CD4-positive, alpha-beta T cell treated with Interleukin-4 for 1 hour (primary cell): ENCODE measurements at regions not wholly inside any gene's neighbourhood (a gene's known extent, or its start where the extent isn't known, plus 50 kb on each side); places are given as distances from the start of the nearest gene placed in this dataset.

ENCODE experiments used
- DNase-seq, 2 donors: peaks; one replicate each; pipeline ENCODE4 v3.0.0-alpha.2; 2020 to 2022

DNA sequence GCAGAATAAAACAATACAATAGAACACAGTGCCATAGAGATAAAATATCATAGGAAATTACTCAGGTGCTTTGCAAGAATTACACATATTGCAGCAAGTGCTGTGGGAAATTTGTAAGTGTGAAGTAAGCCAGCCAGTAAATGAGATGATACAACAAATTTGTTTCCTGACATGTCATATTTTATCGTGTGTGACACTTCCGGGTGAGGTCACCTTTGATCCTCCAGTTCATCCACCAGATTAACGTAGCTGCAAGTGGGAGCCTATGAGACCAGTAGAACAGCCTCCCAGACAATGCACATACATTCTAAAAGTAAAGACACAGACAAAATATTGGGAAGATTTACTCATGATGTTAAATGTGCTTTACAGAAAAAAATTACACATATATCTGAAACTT lies 72.2 kb downstream of the PRDM9 start:
- DNase-seq = no peak

DNA sequence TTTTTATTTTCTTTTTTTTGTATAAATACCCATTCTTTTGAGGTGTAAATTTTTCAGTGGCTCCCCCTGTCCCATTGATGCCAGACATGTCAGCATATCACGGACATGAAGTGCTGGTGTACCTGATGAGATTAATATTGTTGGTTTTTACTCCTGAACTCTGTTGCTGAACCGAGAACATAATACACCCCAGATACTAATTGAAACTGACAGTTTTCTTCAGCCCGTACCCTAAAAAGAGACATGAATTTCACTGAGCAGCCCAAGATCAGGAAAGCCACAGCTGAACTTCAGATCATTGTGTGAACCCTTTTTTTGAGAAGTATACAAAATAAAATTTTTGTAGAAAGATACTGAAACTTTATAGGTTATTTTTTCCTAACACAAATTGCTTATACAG lies 75.7 kb downstream of the PRDM9 start:
- no peak for DNase-seq

DNA sequence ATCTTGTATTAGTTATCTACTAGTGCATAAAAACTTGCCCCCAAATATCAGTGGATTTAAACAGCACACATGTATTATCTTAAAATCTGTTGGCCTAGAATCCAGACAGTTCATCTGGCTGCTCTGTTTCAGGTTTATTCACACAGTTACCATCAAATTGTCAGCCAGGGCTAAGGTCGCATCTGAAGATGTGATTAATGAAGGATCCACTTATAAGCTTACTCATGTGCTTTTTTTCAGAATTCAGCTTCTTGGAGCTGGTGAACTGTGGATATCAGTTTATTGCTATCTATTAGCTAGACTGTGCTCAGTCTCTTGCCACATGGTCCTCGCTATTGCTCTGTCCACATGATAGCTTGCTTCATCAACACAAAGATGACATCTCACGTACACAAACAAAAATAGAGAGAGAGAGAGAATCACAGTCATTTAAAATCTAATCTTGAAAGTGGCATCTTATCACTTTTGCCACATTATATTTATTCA lies 81.5 kb downstream of the PRDM9 start:
- no peak for DNase-seq

DNA sequence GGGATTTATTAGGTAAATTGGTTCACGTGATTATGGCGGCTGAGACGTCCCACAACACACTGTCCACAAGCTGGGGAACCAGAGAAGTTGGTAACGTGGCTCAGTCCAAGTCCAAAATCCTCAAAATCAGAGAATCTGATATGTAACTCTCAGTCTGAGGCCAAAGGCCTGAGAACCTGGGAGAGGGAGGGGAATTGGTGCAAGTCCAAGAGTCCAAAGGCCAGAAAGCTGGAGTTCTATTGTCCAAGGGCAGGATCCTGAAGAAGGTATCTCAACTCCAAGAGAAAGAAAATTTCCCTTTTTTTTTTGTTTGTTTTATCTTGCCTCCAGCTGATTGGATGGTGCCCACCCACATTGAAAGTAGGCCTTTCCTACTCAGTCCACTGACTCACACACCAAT lies 83.8 kb downstream of the PRDM9 start:
- DNase-seq = no peak

DNA sequence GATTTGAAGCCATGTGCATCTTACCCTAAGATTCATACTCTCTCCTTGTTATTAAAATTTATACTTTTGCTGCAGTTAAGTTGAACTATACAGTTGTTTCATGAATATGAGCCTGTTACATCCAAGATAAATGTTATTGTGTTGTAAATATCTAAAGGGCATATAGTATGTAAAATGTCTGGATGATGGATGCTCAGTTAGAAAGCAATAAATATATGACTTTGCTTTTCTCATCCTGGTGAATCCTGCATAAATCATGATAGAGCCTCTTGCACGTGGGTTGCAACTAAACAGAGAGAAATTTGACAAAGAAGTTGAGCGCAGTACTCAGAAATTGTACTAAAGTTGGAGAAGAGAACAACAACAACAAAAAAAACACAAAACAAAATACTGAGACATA lies 99.5 kb downstream of the PRDM9 start:
- DNase-seq = no peak

DNA sequence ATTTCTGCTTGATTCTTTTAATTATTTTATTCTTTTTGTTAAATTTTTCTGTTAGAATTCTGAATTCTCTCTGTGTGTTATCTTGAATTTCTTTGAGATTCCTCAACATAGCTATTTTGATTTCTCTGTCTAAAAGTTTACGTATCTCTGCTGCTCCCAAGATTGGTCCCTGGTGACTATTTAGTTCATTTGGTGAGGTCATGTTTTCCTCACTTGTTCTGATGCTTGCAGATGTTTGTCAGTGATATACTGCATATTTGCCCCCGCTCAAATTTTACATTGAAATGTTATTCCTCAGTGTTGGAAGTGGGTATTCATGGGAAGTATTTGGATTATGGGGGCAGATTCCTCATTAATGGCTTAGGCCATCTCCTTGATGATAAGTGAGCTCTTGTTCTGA lies 105.3 kb downstream of the PRDM9 start:
- DNase-seq = no peak

DNA sequence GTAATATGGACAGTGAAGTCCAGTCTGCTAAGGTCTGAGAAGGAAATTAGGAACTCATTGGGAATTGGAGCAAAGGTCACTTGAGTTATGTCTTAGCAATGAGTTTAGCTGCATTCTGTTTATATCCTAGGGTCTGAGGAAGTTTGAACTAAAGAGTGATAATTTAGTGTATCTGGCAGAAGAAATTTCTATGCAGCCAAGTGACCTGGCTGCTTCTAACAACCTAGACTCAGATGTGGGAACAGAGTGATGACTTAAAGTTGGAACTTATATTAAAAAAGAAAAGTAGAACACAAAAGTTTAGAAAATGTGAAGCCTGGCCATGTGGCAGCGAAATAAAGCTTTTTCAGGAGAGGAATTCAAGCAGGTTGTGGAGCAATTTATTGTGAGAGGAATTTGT lies 106.2 kb downstream of the PRDM9 start:
- no peak for DNase-seq

DNA sequence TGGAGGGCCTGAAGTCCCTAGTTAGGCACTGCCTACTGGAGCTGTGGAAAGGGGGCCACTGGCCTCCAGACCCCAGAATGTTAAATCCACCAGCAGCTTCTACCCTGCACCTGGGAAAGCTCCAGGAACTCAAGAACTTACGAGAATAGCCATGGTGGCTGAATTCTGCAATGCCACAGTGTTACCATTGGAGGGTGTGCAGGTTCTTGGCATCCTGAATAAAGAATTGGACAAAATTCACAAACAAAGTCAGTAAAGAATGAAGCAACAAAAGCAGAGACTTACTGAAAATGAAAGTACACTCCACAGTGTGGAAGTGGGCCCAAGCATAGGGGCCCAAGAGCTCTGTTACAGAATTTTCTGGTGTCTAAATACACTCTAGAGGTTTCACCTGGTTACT lies 107.0 kb downstream of the PRDM9 start:
- DNase-seq = no peak

DNA sequence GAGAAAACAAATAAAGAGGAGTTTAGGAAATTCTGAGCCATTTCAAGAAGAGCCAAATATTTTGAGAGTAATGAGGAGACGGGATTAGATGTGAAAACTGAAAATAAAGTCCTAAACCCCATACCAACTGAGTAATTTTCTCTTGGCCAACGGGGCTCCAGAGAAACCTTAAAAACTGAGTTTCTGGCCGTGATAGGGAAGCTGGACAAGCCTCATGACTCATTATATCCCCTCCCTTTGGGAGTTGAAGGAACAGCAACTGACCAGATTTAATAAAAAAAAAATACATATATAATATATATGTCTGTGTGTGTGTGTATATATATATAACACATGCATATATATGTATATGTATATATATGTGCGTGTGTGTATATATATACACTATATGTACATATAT lies 119.6 kb downstream of the PRDM9 start:
- DNase-seq = no peak

DNA sequence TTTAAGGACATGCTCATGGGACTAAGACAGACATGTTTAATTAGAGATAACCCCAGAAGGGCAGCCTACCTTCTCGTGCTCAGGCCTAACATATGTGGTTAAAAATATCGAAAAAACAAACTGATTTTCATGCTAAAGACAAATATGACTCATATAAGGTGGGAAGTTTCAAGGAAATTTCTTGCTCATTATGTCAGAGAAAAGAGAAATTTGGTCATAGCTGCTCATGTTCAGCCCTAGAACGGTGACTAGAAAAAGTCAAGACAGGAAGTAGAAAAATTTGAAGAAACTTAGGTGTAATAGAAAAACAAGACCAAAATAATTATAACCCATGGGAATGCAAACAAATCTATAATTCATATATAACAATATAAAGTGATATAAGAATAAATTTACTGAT lies 120.6 kb downstream of the PRDM9 start:
- DNase-seq = no peak

DNA sequence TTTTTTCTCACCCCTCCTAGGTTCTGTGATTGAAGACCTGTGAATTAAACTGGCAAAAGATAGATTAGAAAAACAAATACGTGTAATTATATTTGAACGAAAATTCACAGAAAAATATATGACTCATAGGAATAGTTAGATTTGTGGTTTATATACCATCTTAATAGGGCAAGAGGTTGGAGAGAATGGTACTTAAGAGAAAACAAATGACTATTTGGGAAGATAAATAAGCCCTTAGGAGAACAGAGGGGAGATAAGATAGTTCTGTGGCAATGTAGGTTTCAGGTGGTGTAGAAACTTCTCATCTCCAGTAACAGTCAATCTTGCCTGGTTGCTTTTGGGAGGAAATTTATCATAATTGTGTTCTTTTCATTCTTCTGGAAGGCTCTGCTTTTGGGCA lies 122.0 kb downstream of the PRDM9 start:
- no peak for DNase-seq

DNA sequence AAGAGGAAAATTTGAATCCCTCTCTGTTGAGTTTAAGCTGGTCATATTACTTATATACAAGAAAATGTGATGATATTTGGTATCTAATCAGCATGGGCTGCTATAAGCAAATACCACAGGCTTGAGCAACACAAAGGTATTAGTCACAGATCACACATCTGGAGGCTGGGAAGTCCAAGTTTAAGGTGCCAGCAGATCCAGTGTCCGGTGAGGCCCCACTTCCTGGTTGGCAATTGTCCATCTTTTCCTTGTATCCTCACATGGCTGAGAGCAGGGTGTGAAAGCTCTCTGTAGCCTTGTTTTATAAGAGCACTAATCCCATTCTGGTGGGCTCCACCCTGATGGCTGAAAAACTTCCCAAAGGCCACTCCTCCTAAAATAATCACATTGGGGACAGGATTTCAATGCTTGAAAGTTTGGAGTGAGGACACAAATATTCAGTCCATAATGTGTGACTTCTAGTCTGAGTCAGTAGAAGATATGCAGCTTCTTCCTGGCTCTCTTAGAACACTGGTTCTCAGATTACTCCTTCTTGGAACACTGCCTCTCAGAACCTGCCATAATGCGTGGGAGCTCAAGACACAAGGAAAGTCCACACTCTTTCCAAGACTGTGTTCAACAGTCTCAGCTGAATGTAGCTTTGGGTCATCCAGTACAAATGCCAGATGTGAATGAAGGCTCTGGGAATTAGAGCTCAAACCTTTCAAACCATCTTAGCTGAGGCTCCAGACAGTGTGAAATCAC lies 124.1 kb downstream of the PRDM9 start:
- no peak for DNase-seq

DNA sequence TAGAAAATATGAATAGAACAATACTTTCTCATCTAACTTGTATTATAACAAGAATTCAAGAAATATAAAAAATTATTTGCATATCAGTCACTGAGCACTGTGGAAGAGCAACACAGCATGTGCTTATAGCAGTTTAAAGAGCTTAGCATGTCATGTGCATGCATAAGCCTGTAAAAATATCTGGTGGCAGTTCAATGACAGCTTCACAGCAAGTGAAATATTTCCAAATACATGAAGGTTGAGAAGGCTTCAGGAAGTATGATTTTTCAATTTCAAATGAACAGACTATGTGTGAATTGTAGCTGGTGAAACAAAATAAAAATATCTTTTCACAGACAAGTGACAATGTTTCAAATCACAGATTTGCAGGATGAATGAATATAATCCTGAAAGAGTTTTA lies 128.5 kb downstream of the PRDM9 start:
- DNase-seq = no peak

DNA sequence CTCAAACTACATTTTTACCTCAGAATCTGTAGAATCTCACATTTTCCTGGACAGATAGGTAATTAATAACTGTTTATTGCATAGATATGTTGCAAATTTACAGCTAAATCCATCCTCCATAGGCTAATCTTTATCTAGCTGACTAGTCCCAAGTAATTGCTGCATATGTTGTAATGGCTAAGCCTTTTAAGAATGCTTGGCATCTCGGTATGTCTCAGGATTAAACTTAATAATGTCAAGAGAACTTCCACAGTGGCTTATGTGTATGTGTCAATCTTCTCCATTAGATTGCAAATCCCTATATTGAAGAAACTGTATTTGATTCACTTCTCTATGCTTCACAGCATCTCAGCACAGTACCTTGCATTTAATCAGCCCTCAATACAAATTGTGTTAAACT lies 131.9 kb downstream of the PRDM9 start:
- DNase-seq = no peak

DNA sequence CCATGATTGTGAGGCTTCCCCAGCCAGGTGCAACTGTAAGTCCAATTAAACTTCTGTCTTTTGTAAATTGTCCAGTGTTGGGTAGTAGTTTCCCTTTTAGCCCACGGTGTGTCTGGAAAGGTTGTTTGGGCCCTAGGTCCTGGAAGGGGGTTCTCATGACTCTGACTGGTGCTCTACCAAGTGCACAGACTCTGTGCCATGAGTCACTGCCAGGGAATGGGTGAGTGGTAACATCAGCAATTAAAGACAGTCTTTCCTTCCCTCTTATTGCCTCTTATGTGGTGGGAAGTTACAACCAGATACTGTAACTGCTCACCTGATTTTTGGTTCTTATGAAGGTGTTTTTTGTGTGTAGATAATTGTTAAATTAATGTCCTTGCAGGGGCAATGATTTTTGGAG lies 141.2 kb downstream of the PRDM9 start:
- no peak for DNase-seq

DNA sequence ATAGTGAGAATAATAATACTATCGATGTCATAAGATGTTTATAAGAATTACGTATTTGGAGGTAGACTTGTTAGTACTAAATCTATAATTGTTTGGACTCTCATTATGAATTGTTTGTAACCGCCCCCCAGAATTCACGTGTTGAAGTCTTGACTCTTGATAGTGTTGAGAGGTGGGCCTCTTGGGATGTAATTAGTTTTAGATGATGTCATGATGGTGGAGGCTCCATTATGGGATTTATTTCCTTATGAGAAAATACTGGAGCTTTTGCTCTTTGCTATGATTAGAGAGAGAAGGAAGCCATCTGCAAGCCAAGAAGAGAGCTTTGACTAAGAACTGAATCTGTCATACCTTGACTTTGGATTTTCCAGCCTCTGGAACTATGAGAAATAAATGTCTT lies 142.2 kb downstream of the PRDM9 start:
- no peak for DNase-seq

DNA sequence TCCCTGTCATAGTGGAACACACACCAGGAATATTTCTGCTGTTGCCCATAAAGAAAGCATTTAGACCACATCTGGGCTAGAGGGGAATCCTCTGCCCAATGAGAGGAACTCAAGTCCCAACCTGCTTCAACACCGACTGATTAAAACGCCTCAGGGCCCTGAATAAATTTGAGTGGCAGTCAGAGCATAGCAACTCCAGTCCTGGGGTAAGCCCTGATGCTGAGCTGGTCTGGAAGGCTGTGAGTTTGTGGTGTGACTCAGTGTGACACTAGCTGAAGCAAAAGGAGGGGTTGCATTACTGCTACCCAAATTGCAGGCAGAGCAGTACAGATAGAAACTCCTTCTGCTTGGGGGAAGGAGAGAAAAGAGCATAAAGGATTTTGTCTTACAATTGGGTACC lies 148.3 kb downstream of the PRDM9 start:
- DNase-seq = no peak

DNA sequence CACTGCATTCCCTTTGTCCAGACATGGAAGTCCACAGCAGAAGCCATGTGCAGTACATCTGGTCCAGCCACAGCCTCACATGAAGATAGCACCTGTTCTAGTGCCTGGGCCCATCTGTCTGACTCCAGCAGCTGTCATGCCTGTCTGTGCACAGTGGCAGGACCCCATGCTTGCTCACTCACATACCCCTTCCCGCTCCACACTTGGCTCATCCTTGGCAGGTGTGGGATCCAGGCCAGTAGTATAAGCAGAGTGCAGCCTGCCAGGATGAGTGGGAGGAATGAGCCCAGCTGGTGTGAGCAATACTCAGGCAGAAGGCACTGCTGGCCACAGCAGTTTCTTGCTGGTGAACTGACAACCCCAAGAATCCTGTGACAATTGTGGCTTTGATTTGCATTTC lies 168.0 kb downstream of the PRDM9 start:
- no peak for DNase-seq

DNA sequence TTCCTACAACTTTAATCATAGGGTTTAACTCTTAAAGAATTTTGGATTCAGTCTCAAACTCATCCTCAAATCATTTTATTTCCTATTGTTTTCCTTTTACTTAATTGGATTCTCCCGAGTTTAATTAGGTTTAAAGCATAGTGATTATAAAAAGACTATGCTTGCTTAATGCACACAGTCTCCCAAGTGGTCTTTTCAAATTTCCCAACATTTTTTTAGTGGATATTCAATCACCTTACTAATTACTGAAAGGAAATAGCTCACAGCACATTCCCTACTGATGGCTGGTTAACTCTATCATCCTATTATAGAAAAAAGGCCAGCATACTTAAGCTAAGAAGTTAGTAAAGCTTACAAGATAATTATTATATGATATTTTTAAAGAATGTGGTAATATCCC lies 170.6 kb downstream of the PRDM9 start:
- no peak for DNase-seq

DNA sequence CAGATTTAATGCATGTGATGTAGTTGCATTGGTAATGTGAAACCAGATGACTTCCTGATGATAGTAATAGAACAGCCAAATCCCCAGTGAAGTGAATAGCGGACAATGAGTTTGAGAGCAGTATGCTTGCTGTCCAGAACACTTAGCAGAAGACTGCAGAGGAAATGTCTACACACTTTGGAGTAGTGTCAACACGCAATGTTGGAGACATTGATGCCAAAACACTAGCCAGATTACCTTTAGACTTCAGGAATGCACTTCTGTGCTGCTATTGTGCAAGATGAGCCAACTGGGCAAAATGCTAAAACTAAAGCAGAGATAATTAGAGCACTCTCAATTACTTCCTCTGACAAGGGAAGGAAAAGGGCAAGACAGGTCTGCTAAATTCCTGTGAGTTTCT lies 176.7 kb downstream of the PRDM9 start:
- DNase-seq = no peak

DNA sequence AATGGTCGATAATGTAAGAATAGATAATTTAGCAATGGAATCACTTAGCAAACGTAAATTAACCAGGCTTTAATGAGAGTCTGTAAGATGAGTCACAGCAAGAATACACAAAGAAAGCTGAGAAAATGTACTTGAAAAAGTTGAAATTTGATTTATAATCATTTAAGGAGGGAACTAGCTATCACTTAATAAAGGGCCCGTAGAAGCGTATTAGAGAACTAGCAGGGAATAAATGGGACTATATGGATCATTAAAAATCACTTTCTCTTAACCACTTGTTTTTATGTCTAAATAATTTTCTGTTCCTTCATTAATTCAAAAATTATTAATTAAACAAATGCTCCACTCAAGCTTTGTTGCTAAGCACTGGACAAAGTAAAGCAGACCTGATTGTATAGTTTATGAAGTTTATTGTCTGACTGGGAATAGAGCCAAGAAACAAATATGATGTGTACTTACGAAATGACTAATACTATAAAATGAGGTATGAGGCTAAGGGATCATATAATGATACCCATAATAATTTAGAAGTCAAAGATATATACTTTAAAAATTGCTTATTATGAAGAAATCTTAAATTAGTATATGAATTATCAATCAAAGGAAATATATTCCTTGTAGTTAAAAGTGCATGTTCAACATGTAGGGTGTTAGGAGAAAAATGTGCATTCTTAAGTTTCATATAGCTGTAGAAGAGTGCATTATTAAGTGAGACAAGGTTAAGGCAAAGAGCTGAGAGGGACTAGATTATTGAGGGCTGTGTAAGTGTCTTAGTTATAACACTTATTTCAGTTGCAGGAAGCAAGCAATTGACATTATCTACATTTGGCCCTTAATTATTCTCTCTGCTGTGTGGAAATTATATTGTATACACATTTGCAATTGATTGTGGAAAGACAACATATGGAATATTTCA lies 196.8 kb downstream of the PRDM9 start:
- DNase-seq = no peak

DNA sequence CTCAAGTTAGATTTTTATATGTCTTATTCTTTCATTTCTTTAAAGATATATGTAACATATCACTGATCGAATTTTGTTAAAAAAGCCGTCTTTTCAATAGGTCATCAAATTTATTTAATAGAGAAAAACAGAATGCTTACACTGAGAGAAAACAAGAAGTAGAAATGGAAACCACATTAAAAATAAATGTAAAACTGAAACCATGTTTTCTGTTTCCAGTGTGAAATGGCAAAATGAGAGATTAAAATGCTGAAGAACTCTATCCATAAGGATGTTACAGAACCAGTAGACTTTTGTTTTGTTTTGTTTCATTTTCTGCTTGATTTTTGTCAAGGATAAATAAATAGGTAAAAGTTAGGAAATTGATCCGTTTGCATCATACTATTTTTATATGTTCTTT lies 210.1 kb downstream of the PRDM9 start:
- no peak for DNase-seq

DNA sequence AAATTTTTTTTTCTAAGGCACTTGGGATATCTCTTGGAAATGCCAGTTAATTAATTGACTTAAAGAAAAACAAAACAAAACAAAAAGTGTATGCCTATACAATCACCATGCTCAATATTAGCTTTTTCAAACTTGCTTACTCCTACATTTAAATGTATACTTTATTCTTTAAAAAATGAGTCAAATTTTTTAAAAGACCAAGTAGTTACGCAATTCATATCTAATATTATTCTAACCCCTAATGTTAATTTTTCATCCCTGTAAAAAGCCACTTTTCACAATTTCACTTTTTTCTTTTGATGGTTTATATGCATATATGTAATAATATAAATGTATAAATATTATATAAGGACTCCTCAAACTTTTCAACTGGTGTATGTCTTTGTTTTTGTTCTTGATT lies 211.2 kb downstream of the PRDM9 start:
- no peak for DNase-seq

DNA sequence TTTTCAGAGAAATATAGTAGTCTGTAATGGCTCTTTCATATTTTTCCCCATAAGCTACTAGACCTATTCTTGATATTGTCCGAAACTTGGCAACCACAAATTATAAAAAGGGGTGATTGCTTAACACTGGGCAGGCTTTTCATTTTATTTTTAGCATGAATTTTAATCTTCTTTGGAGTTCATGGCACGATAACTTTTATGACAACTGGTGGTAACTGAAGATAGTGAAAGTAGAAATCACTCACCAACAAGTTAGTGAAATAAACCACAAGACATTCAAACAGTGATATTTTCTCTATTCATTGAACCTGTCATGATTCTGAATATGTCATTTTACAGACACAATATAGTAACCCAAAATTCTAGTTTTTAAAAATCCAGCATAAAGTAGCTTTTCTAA lies 213.9 kb downstream of the PRDM9 start:
- no peak for DNase-seq
